ENCODE measurements at regions not wholly inside any gene's neighbourhood (a gene's known extent, or its start where the extent isn't known, plus 50 kb on each side); places are given as distances from the start of the nearest gene placed in this dataset.
A peak's percentile ranks its signal among the peaks of the same experiment; 100 is the strongest.

DNA sequence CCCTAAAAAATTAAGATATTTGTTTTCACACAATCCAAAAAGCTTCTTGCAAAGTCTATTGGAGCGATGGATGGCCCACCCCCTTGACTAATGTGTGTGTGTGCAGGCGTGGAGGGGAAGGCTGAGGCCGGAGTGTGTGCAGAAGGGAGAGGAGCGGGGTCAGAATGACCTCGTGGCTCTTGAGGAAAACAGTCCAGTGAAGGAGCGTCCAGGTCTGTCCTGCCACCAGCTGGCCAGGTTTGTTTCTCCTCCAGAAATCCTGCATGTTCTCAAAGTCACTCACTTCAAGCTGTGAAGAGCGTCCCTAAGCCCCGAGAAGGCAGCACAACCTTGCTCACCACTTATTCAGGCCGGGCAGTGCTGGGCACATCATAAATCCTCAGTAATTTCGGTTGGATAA lies 69.5 kb upstream of the SSX2IP start:
- DNase-seq (ENCODE audit: low read depth): no peak

DNA sequence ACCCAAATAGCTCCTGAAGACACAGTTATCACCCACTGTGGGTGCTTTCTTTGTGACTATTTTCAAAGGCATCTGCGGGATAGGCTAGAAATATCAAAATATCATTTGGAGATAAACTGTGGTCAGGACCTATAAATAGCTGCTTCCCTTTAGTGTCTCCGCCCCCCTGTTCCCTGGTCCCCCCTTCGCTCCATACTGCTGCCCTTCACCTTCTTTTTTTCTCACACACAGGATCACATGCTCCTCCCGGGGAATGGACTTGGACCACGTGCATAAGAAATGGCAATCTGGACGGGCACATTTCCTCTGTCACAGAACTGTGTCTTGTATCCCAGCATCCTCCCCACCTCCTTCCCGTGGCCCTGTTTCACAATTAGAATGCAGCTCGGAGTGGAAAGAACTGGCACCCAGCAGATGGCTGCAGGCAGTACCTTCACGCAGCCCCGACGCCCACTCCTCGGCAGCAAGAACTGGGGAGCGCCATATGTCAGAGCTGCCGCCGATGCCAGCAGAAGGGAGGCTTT lies 68.8 kb upstream of the SSX2IP start:
- DNase-seq (ENCODE audit: low read depth): peak; percentile 40

DNA sequence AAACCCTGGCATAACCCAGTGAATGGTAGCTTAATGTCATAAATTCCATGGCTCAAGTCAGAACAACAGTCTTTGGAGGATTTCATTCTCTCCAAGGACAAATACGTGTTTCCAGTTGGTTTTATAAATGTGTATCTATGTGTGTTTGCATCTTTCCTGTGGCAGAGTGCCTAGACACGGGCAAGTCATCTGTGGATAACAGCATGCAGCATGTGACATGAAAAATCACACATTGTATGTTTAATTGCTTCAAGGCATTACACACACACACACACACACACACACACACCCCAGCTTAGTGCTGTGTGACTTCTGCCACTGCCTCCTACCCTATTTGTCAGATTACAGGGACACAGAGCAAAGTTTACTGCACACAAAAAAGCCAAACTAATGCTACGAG lies 68.2 kb upstream of the SSX2IP start:
- no peak for DNase-seq (ENCODE audit: low read depth)

DNA sequence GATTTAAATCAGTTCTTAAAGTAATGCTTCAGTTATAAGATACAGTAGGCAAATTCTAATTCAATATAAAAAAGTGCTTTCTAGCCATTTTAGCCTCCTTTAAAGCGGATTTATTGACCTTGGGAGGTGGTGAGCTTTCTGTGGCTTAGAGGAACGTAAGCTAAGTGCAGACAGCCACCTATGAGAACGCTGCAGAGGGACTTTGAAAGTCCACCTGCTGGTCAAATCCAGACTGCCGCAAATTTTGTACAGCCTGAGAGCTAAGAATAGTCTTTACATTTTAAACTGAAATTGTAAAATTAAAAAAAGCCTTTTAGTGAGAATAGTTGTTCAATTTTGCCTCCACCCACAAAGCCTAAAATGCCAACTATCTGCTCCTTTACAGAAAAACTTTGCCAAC lies 67.0 kb upstream of the SSX2IP start:
- no peak for DNase-seq (ENCODE audit: low read depth)

DNA sequence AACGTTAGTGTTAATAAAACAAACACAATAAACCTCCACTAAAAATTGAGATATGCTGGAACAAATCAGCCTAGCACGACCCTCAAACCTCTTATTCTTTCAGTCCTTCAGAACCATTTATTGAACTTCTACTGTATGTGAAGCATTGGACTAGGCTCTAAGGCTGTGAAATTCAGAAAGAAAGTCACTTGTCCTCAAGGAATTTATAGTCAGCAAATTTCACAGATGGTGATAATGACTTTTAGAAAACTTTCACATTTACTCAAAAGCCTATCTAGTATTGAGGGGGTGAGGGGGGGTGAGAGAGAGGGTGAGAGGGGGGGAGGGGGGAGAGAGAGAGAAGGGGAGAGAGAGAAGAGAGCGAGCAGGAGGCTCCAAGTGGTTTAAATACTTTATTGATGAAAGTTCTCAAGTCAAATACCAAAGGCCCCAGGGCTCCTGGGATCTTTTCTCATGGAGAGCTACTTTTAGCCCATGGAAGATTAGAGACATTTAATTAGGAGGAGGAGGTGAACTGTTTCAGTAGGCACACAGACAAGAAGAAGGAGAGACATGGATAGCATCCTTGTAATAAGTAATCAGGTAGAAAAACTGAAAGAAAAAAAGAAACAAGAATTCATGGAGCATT lies 66.3 kb upstream of the SSX2IP start:
- no peak for DNase-seq (ENCODE audit: low read depth)

DNA sequence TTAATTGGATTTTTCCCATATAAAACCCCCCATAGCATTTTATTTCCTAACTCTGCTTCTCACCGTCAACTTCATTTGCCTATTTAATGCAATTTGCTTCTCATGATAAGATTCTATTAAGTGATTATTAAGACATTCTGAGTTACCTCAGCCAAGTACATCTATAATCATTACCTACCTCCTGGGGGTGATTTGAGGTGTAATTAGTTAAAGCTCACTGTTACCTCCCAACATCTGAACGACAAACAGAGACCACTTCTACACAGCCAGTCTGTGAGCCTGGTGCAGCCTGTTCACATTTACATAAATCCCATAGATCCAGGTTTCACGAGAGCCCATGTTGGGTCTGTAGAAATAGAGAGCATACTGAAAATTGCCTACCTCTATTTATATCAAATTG lies 65.7 kb upstream of the SSX2IP start:
- DNase-seq (ENCODE audit: low read depth): no peak

DNA sequence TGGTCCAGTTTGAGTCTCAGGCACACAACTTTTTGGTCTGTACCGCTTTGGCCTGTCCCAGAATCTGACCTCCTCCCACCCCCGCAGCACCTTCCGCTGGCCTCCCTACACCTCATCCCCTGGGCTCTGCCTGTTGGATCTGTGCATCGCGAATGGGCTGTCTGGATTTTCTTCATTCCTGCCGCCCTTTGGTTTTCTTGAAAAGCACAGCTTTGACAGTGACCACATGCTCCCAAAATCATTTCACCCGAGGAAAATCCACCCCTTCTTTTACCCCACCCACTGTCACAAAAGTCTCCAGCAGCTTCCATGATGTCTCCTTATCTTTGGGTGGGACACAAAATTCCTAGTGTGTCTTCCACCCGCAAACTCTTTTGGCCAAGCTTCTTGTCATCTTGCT lies 65.0 kb upstream of the SSX2IP start:
- DNase-seq (ENCODE audit: low read depth): no peak

DNA sequence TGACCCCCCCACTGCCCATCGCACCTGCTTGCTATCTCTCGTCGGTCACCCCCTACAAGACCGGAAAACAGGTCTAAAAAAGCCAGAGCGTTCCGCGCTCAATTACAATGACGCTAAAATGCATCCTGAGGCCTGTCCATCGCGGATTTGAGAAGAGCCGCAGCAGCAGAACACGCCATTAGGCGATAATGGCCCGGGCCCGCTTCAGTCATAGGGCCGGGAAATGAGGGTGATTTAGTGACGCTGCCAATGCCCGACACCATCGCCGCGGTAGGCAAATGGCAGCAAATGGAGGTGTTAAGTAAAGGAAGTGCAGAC lies 64.1 kb upstream of the SSX2IP start:
- no peak for DNase-seq (ENCODE audit: low read depth)

DNA sequence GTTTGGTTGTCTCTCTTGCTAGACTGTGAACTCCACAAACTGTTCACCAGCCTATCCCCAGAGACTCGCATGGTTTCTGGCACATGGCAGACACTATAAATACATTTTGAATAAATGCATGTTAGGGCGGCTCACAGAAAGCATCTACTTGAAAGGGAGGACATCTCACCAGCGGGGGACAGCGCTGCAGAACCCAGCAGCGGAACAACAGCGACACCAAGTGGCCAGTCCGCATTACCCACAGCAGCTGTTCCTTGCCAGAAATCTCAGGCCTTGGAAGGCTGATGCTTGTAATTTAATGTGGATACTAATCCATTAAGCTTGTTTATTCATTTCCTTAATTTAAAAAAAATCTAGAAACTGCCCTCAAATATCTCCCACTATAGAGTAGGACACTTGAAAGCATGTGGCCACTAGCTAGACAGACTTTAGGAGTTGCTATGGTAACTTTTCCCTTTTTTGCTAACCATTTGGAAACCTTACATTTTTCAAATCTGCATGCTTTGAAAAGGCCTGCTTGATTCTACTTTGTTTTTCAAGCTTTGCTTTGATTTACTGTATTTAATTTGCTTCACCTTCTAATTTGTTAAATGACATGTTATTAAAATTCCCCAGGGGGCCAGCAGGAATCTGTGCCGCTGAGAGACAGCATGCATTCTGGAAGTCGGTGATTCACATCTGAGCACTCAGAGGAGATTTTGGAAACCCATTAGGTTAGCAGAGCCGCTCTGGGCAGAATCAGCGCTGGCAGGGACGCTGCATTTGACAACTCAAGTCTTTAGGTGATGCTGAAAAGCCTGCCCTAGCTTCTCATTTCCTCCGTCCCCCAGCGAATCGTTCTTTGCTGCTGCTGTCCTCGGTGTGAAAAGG lies 63.5 kb upstream of the SSX2IP start:
- peak; percentile 63 for DNase-seq (ENCODE audit: low read depth)

DNA sequence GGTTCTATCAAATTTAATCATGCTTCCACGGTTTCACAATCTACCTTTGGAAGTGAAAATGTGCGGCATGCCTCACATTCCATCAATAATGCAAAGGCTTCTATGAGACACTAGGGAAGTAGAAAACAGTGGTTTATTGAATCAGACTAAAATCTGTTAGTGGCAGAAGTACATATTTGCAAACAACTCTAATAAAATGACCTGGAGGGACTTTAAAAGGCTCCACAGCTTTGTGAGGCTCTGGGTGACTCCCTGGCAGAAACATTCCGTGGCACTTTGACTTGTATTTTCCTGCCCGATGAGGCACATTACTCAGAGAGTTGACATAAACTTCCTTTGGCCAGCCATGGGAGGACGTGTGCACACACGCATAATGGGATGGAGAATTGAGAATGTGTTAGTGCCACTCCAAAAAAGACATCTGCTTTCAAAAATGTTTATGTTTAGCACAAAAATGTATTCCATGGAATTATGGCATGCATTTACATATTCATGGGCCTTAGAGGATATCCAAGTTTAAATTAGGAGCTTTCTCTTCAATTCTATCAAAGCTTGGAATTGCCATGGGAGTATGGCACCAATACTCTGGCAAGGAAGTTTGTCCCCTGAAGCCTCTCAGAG lies 60.0 kb upstream of the SSX2IP start:
- DNase-seq (ENCODE audit: low read depth): peak; percentile 85

DNA sequence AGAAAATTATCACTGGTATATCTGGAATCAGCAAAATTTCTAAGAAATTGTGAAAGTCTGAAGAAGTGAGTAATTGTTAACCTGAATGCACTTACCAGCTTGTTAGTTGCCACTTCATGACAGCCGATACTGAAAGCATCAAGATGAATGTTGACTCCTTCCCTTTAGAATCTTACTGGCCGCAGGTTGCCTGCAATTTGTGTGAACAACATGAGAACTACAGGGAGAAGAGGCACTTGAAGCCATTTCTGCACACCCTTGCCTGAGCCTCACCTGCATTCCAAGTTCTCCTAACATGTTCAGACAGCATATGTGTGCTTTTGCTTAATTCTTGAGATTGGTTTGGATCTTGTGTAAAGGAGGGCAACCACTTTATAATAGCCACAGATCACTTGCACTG lies 59.2 kb upstream of the SSX2IP start:
- DNase-seq (ENCODE audit: low read depth): no peak

DNA sequence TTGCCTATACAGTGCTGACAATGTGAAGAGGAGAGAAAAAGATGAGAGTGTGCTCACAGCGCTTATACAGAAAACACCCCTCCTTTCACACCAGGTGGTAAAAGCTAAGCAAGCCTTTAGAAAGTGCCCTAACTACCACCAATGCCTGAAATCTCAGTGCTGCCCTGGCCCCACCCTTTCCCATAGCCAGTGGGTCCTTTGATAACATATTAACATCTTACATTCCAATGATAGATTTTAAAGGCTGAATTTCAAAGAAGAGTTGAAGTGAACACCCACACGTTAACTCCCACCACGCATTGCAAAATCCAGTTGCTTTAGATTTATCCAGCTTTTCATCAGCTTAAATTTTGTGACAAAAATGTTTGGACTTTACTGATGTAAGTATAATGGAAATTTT lies 58.1 kb upstream of the SSX2IP start:
- DNase-seq (ENCODE audit: low read depth): no peak

DNA sequence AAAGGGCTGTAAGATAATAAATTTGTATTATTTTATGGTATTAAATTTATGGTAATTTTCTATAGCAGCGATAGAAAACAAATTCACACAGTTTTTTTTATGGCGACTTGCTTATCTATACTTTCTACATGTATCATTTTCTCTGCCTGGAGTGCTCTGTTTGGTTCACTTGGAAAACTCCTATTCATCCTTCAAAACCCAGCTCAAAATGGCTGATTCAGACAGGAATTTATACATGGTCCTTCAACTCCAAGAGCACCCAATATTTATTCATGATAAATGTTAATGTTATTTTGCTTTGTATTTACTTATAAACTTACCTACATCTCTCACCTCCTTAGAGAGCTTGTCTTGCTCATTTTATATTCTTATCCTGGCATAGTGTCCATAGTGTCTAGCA lies 55.6 kb upstream of the SSX2IP start:
- no peak for DNase-seq (ENCODE audit: low read depth)

DNA sequence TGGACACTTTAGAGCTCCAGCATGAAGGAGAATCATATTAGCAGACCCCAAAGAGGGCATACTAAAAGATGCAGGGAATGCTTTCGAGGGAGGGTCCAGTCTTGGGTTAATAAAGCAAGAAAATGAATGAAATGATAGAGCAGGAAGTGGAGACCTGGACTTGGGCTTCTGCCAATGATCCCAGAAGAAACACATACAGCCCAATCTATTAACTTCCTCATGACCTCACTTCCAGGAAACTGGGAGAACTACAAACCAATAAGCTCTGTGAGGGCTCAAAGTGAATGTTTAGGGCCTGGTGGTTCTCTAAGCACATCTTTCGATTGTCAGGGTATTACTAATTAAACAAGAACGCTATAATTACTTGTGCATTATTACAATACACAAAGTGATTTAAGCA lies 53.6 kb upstream of the SSX2IP start:
- peak; percentile 57 for DNase-seq (ENCODE audit: low read depth)

DNA sequence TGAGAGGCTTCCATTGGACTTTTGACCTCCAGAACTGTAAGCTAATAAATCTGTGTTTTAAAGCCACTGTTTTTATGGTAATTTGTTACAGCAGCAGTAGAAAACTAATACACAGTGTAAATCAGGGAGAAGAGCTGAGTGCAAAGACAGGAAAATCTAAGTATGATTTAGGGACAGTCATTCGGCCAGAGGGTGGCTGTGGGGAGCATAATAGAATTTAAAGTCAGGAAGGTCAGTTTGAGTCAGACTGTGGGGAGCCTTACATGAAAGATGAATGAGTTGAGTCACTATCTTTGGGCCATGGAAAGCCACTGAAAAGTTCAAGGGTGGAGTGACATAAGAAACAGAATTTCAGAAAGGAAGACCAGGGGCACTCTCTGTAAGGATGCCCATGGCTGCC lies 52.4 kb upstream of the SSX2IP start:
- peak; percentile 94 for DNase-seq (ENCODE audit: low read depth)

DNA sequence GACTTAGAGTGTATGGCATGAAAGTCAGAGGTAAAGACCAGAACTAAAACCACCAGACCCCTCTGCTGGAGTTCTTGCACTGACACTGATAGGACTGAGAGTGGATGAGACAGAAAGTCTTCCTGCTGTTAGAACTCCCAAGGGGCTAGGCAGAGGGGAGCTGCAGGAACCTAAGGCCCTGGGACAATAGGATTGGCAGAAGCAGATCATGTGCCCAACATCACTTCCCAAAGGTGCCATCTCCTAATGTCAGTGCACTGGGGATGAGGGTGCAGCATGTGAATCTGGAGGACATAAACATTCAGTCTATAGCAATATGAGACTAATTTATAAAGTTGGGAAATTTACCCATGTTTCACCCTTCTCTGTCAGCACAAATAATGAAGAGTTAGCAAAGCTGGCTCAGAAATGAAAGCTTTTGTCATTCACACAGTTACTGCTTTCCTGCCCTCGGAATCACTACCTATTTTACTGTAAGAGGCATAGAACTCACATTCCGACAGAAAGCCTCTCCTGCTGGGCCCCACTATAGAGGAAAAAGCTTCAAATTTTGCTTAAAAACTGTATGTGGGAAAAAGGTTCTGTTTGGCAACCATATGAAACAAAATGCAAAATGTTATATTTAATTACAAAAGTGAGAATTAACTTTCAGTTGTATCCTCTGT lies 49.9 kb upstream of the SSX2IP start:
- DNase-seq (ENCODE audit: low read depth): no peak

All from M059J (cell line).